HTR-8/SVneo (cell line): ENCODE measurements at regions not wholly inside any gene's neighbourhood (a gene's known extent, or its start where the extent isn't known, plus 50 kb on each side); places are given as distances from the start of the nearest gene placed in this dataset.

Source experiments
- DNase-seq: peaks from one replicate; pipeline ENCODE4 v3.0.0; 2011; ENCODE audit warnings: low spot score, mixed read lengths; ENCODE audit not compliant: insufficient read length
- FAIRE-seq: peaks from 2 replicates; lab custom pipeline; 2011; peaks lifted over from hg19 to GRCh38; lab: Jason Lieb, UNC

- FAIRE-seq = peak; percentile 81
- DNase-seq = peak; percentile 43
These were observed 894.3 kb downstream of the TFAP2A start for GRCh38 chr6:9520417-9521151.

GRCh38 chr6:9518431-9518830 is 896.4 kb downstream of the TFAP2A start:
- FAIRE-seq = no peak
- no peak for DNase-seq

GRCh38 chr6:9517806-9518205 is 897.1 kb downstream of the TFAP2A start:
- no peak for FAIRE-seq

GRCh38 chr6:9515633-9516606 is 899.0 kb downstream of the TFAP2A start:
- DNase-seq (peak; percentile 61), FAIRE-seq (peak; percentile 92)

More at GRCh38 chr6:9517806-9518205, 897.1 kb downstream of the TFAP2A start:
- DNase-seq = no peak

GRCh38 chr6:9514146-9514545 is 900.7 kb downstream of the TFAP2A start:
- DNase-seq = no peak
- no peak for FAIRE-seq

GRCh38 chr6:9511157-9511556 is 903.7 kb downstream of the TFAP2A start:
- no peak for FAIRE-seq
- DNase-seq = no peak

- DNase-seq (no peak), FAIRE-seq (no peak)
These were observed 907.6 kb downstream of the TFAP2A start for GRCh38 chr6:9507136-9507895.

- FAIRE-seq (no peak), DNase-seq (no peak)
These were observed 910.7 kb downstream of the TFAP2A start for GRCh38 chr6:9504191-9504590.

GRCh38 chr6:9503111-9503761 is 911.6 kb downstream of the TFAP2A start:
- DNase-seq = peak; percentile 67

GRCh38 chr6:9499709-9500108 is 915.2 kb downstream of the TFAP2A start:
- FAIRE-seq = no peak

More at GRCh38 chr6:9503111-9503761, 911.6 kb downstream of the TFAP2A start:
- FAIRE-seq = peak; percentile 90

GRCh38 chr6:9496837-9497236 is 918.0 kb downstream of the TFAP2A start:
- no peak for FAIRE-seq
- DNase-seq = no peak

More at GRCh38 chr6:9499709-9500108, 915.2 kb downstream of the TFAP2A start:
- DNase-seq = no peak

- FAIRE-seq = no peak
- DNase-seq = no peak
These were observed 920.0 kb downstream of the TFAP2A start for GRCh38 chr6:9494864-9495263.

GRCh38 chr6:9492790-9493189 is 922.1 kb downstream of the TFAP2A start:
- FAIRE-seq (no peak), DNase-seq (no peak)

GRCh38 chr6:9487128-9487527 is 927.7 kb downstream of the TFAP2A start:
- FAIRE-seq = no peak
- DNase-seq = no peak

GRCh38 chr6:9485992-9486391 is 928.9 kb downstream of the TFAP2A start:
- no peak for FAIRE-seq
- no peak for DNase-seq

- FAIRE-seq = no peak
- DNase-seq = no peak
These were observed 930.2 kb downstream of the TFAP2A start for GRCh38 chr6:9484686-9485085.

GRCh38 chr6:9484091-9484490 is 930.8 kb downstream of the TFAP2A start:
- DNase-seq (no peak), FAIRE-seq (no peak)

GRCh38 chr6:9482030-9482738 is 932.7 kb downstream of the TFAP2A start:
- DNase-seq = peak; percentile 76
- FAIRE-seq = peak; percentile 88
